ENCODE measurements at regions not wholly inside any gene's neighbourhood (a gene's known extent, or its start where the extent isn't known, plus 50 kb on each side); places are given as distances from the start of the nearest gene placed in this dataset.

DNA sequence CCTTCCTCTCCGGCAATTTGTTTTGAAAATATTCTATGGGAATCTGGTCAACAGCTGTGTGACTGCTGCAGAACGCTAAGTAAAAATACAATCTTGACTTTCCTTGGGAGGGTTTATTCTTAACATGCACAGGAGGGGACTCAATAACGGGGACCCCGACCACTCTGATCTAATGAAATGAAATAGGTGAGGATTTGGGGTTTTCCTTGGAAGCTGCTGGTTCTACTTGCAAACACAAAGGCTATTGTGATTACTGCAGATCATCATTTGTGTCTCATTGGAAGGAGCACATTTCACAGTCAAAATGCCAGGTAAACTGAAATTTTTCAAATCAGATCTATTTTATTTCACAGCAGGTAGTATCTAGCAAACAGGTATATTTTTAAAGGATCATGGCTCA is 366.1 kb downstream of the SHANK2 start:
- TF ChIP-seq FOXK2 (IDR thresholded peaks at IDR 0.05) = no peak
- no peak for TF ChIP-seq NFRKB (IDR thresholded peaks at IDR 0.05)
- TF ChIP-seq BHLHE40 (IDR thresholded peaks at IDR 0.05; ENCODE audit: borderline replicate concordance) = no peak
- no peak for TF ChIP-seq SP1 (IDR thresholded peaks at IDR 0.05)
- TF ChIP-seq FOXM1 (IDR thresholded peaks at IDR 0.05; ENCODE audit: borderline replicate concordance) = no peak
- TF ChIP-seq, protein P1, sequence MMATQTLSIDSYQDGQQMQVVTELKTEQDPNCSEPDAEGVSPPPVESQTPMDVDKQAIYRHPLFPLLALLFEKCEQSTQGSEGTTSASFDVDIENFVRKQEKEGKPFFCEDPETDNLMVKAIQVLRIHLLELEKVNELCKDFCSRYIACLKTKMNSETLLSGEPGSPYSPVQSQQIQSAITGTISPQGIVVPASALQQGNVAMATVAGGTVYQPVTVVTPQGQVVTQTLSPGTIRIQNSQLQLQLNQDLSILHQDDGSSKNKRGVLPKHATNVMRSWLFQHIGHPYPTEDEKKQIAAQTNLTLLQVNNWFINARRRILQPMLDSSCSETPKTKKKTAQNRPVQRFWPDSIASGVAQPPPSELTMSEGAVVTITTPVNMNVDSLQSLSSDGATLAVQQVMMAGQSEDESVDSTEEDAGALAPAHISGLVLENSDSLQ (IDR thresholded peaks at IDR 0.05) = no peak
- no peak for TF ChIP-seq ZNF384 (IDR thresholded peaks at IDR 0.05)

All from HEK293T (cell line).